ENCODE measurements at regions not wholly inside any gene's neighbourhood (a gene's known extent, or its start where the extent isn't known, plus 50 kb on each side); places are given as distances from the start of the nearest gene placed in this dataset.

GRCh38 chr15:87347806-87348515 is 908.6 kb downstream of the NTRK3 start:
- DNase-seq = no peak

DNA sequence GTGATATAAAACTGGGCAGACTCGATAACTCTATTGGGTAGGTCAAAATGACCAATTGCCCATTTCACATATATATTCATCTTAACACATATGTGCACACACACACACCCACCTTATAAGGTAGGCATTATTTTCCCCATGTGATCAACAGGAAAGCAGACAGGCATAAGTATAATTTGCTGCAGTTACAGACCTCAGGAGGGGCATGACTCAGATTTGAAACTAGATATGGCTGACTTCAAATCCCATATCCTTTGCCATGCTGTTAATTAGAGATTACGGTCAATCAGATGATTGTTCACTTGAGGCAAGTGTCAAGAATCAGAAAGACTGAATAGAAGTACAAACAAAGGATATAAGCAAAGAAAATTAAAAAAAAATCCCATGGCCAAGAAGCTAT is 910.6 kb downstream of the NTRK3 start:
- no peak for DNase-seq

DNA sequence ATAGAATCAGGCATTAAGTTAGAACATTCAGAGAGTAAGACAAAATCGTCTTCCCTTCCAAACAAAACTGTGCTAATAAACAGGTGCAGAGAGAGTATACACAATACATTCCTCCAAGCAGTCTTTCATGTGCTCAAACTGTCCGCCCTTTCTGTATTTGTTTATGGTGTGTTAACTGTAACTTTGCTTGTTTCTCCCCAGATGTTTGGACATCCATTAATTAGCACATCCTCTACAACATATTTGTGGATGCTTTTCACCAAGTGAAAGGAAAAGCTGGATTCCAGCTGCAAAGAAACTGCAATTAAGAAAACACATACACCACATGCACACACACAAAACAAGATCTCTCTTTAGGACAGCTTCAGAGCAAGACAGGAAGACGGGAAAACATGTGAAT is 912.6 kb downstream of the NTRK3 start:
- DNase-seq = no peak

- DNase-seq = no peak
Measured at GRCh38 chr15:87340370-87340769, 916.2 kb downstream of the NTRK3 start.

DNA sequence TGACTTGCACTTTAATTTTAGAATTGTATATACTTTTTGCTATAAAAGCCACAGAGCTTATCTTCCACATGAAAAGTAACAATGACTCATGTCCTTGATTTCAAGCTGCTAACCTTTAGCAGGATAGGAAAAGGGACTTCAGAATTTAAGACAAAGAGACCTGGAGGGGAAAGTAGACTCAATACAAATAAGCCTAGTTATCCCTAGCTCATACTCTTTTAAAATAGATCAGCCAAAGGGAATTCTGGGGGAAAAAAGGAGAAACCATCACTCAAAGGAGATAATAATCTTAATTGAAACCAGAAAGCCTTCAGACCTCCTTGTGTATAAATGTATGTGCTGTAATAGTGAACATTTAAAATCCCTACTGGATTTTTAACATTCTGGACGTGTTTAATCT is 930.3 kb downstream of the NTRK3 start:
- DNase-seq = no peak

DNA sequence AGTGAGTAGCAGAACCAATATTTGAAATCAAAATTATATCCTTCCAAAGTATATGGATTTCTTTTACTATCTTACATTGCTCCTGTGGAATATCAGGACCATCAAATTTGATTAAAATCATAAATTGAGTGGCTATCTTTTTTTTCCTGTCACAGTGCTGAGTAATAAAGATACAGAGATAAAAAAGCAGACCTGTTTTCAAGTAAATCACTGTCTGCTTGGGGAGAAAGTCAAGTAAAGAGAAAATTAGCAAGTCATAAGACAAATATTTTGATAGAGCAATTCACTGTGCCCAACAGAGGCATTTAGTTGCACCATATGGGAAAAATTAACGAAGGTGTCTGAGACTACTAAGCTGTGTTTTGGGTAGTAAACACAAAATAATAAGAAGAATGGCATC is 933.7 kb downstream of the NTRK3 start:
- DNase-seq = no peak

DNA sequence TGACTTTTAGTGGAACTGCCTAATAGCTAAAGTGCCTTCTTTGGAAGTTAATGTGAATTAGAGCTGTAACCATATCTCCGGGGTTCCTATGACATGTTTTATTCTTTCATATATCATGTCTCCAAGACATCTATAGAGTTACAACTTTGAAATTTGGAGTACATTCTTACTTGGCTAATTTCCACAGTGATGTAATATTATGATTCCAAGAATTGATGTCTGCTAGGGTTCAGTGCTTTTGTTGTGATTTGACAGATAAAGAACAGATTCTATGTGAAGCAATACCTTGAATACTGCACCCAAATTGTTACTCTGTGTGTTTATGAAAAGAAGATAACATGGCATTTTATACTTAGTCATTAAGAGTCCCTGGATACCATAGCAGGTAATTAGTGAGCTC is 934.3 kb downstream of the NTRK3 start:
- DNase-seq = no peak

DNA sequence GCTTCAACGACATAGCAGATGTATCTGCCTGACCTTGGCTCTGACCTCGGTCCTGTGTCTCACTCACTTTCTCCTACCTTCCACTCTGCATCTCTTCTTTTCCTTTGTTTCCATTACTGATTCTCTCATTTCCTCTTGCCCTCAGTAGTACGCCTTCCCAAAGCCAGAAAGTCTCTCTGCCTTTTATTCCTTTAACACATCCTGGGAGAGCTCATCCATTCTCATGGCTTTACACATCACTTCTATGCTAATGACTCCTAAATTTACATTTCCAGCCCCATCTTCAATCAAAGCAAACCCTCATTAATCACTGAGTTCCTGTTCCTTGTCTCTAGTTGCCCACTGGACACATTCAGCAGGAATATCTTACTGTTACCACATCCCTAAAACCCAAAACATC is 938.6 kb downstream of the NTRK3 start:
- DNase-seq = no peak

DNA sequence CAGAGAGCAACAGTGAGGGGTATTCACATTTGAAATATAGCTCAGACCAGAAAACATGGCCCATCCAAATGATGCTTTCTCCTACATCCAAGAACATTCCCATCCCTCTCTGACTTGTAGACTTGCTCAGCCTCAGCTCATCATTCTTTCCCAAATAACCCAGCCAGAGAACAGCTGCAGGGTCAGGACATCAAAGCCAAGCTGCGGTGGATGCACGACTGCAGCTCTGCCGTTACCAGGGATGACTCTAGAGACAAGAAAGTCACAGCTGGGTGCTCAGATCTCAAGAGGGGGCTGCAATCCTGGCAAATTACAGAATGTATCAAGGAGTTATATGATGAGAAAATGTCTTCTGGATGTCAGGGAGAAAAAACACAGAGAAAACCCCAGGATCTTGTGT is 944.3 kb downstream of the NTRK3 start:
- no peak for DNase-seq

DNA sequence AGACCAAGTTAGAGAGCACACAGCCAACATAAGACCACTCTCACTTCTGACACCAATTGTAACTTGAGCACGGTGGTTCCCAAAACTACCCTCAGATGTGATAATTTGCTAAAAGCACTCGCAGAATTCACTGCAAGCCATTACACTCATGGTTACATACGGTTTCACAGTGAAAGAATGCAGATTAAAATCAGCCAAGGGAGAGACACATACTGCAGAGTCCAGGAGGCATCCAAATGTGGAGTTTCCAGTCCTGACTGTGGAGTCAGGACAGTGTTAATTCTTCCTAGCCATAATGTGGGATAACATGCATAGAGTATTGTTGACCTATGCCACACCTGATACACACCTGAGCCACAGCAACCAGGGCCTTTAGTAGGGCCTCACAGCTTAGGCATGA is 956.4 kb downstream of the NTRK3 start:
- DNase-seq = no peak

DNA sequence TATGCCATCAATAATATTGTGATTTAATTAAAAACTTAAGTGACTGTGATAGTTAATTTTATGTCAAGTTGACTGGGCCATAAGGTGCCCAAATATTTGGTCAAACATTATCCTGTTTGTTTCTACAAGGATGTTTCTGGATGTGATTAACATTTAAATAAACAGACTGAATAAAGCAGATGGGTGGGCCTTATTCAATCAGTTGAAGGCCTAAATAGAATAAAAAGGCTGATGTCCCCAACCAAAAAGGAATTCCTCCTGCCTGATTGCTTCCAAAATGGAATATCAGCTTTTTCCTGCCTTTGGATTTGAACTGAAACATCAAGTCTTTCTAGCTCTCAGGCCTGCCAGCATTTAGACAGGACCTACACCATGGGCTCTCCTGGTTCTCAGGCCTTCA is 961.7 kb downstream of the NTRK3 start:
- no peak for DNase-seq

- no peak for DNase-seq
Measured at GRCh38 chr15:87293031-87293430, 963.5 kb downstream of the NTRK3 start.

- peak; percentile 50 for DNase-seq
Measured at GRCh38 chr15:87287156-87287555, 969.4 kb downstream of the NTRK3 start.

DNA sequence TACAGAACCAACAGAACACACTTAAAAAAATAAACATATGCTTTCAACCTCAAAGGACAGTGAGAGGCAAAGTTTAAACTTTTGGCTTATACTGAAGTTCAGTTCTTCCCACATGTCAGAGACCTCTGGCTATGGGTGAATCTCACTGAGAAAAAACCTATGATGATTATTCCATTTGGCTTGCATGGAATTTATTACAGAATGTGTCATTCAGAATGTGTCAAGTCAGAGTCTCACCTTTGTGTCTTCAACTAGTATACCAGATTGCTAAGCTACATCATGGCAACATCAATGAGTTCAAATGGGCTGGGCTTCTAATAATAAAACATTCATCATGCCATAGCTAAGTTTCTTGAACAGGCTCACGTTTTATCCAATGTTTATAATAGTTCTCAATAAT is 987.0 kb downstream of the NTRK3 start:
- no peak for DNase-seq

DNA sequence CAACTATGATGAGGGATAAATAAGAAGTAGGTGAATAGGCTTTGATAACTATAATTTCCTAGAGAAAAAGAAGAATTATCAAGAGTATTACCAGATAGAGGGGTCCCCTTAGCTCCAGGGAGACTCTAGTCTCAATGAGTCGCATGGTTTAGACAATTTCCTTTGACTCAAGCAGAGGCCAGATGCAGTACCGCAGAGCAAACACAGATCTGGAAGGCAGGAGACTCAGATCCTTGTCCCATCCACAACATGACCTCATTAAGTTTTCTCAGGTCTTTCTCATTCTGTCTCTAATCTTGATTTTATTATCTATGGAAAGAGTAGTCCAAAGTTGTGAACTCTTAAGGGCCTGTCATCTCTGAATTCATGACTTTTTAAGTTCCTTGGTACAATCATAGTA is 987.9 kb downstream of the NTRK3 start:
- DNase-seq = peak; percentile 28

GRCh38 chr15:87267798-87268197 is 988.7 kb downstream of the NTRK3 start:
- DNase-seq = peak; percentile 83

GRCh38 chr15:87263871-87264270 is 992.7 kb downstream of the NTRK3 start:
- DNase-seq = no peak

GRCh38 chr15:87263296-87263695 is 993.2 kb downstream of the NTRK3 start:
- no peak for DNase-seq

GRCh38 chr15:87245592-87245991 is 1010.9 kb downstream of the NTRK3 start:
- DNase-seq = no peak

- no peak for DNase-seq
Measured at GRCh38 chr15:87243474-87243873, 1013.1 kb downstream of the NTRK3 start.

- DNase-seq = no peak
Measured at GRCh38 chr15:87239582-87240230, 1016.8 kb downstream of the NTRK3 start.

GRCh38 chr15:87238451-87239068 is 1018.0 kb downstream of the NTRK3 start:
- DNase-seq = no peak

GRCh38 chr15:87228460-87228859 is 1028.1 kb downstream of the NTRK3 start:
- DNase-seq = no peak

DNA sequence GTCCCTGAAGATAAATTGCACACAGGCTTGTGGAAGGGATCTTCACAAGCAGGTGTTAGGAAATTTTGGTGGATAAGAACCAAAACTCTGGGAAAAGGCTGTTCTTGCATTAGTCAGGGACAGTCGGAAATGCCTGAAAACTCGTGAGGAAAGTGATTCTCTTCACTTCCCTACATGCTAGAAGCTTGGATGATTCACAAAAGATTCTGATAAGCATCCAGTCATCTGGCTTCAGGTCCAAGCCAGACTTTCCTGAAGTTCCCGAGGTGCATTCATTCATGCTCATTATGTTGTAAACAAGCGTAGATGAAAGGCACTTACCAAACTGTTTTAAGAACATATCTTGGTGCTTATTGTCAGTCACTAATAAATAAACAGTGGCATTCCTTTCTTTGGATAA is 1028.7 kb downstream of the NTRK3 start:
- no peak for DNase-seq

All from fibroblast of skin of back (primary cell).